ENCODE measurements at regions not wholly inside any gene's neighbourhood (a gene's known extent, or its start where the extent isn't known, plus 50 kb on each side); places are given as distances from the start of the nearest gene placed in this dataset.

DNA sequence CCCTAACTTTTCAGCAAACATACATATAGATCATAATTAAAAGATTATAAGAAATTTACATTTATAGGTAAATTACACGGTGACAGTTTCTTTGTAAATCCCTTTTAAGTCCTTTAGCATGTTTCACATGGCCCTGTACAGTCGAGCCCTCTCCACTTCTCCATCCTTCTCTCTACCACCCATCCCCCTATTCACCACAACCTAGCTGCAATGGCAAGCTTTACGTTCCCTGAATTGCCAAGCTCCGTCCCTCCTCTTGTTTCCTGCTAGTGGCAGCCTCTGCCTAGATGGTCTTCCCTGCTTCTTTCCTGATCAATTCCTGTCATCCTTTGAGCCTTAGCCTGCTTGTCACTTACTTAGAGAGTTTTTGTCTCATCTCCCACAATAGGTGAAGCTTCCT, 116.2 kb downstream of the TMA16 start:
- TF ChIP-seq, protein P1, sequence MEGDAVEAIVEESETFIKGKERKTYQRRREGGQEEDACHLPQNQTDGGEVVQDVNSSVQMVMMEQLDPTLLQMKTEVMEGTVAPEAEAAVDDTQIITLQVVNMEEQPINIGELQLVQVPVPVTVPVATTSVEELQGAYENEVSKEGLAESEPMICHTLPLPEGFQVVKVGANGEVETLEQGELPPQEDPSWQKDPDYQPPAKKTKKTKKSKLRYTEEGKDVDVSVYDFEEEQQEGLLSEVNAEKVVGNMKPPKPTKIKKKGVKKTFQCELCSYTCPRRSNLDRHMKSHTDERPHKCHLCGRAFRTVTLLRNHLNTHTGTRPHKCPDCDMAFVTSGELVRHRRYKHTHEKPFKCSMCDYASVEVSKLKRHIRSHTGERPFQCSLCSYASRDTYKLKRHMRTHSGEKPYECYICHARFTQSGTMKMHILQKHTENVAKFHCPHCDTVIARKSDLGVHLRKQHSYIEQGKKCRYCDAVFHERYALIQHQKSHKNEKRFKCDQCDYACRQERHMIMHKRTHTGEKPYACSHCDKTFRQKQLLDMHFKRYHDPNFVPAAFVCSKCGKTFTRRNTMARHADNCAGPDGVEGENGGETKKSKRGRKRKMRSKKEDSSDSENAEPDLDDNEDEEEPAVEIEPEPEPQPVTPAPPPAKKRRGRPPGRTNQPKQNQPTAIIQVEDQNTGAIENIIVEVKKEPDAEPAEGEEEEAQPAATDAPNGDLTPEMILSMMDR (IDR thresholded peaks at IDR 0.05; ENCODE audit: insufficient read depth, low read depth, low read length), result no peak
- H3K4me3 ChIP-seq (ENCODE audit: low read depth, low read length), result no peak overlapping the region
- no peak for DNase-seq (ENCODE audit: low read depth)

DNA sequence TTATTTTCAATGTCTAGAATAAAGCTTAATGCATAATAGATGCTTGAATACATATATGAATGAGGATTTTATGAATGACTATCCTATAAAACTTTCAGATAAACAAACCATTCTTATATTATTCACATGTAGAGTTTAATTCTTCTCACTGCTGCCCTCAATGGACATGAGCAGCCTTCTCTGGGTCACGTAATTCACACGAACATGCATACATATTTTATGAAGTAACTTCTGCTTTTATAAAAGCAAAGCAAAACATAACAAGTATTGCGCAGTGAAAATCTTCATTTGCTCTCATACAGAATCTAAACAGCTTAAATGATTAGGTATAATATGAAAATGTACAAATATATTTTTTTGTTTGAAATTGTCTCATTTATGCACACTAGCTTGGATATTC, 116.7 kb downstream of the TMA16 start:
- TF ChIP-seq, protein P1 (IDR thresholded peaks at IDR 0.05; ENCODE audit: insufficient read depth, low read depth, low read length), result no peak
- no peak for DNase-seq (ENCODE audit: low read depth)
- H3K4me3 ChIP-seq (ENCODE audit: low read depth, low read length), result no peak overlapping the region

- no peak for DNase-seq (ENCODE audit: low read depth)
- TF ChIP-seq, protein P1 (IDR thresholded peaks at IDR 0.05; ENCODE audit: insufficient read depth, low read depth, low read length), result no peak
- no peak overlapping the region for H3K4me3 ChIP-seq (ENCODE audit: low read depth, low read length)
Observed at GRCh38 chr4:163611784-163612445, 117.4 kb downstream of the TMA16 start.

- H3K4me3 ChIP-seq (ENCODE audit: low read depth, low read length), result no peak overlapping the region
- no peak for DNase-seq (ENCODE audit: low read depth)
- TF ChIP-seq, protein P1 (IDR thresholded peaks at IDR 0.05; ENCODE audit: insufficient read depth, low read depth, low read length), result no peak
Observed at GRCh38 chr4:163612762-163613161, 118.3 kb downstream of the TMA16 start.

GRCh38 chr4:163613383-163613782, 118.9 kb downstream of the TMA16 start:
- no peak for DNase-seq (ENCODE audit: low read depth)
- TF ChIP-seq, protein P1 (IDR thresholded peaks at IDR 0.05; ENCODE audit: insufficient read depth, low read depth, low read length), result no peak
- H3K4me3 ChIP-seq (ENCODE audit: low read depth, low read length), result no peak overlapping the region

- no peak overlapping the region for H3K4me3 ChIP-seq (ENCODE audit: low read depth, low read length)
- TF ChIP-seq, protein P1 (IDR thresholded peaks at IDR 0.05; ENCODE audit: insufficient read depth, low read depth, low read length), result no peak
- no peak for DNase-seq (ENCODE audit: low read depth)
Observed at GRCh38 chr4:163614866-163615265, 120.4 kb downstream of the TMA16 start.

GRCh38 chr4:163618845-163619244, 124.4 kb downstream of the TMA16 start:
- TF ChIP-seq, protein P1 (IDR thresholded peaks at IDR 0.05; ENCODE audit: insufficient read depth, low read depth, low read length), result no peak
- H3K4me3 ChIP-seq (ENCODE audit: low read depth, low read length), result no peak overlapping the region
- no peak for DNase-seq (ENCODE audit: low read depth)

Data from fibroblast of villous mesenchyme (primary cell).